ENCODE measurements at regions not wholly inside any gene's neighbourhood (a gene's known extent, or its start where the extent isn't known, plus 50 kb on each side); places are given as distances from the start of the nearest gene placed in this dataset.

DNA sequence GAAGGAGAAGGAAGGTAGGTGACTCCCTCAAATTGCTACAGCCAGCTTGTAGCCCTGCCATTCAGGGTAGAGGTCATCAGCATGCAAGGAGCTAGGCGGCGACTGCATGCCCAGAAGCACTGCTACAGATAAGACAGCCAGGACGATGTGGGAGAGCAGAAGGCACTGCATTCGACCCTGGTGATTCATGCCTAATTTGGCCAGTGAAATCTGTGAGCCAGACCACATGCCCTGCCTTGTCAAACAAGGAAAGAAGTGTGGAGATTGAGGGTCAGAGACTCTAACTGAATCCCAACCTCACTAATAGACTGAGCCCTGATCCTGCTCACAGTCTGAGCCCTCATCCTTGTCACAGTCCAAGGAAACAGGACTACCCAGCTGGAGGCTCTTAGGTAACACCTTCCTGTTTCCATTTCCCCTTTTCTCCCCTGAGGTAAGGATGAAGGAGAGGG lies 86.6 kb downstream of the LINGO1 start (continued):
- TF ChIP-seq ZNF134 (CRISPR knock-in tag; conservative IDR thresholded peaks at IDR 0.05) (no peak), GTF2A2 (tag; IDR thresholded peaks at IDR 0.05) (no peak), XRCC3 (IDR thresholded peaks at IDR 0.05) (no peak), ZFP1 (CRISPR knock-in tag; IDR thresholded peaks at IDR 0.05) (no peak), RBM25 (IDR thresholded peaks at IDR 0.05; ENCODE audit: low read depth, low read length, severe bottlenecking) (no peak), TRIM28 (IDR thresholded peaks at IDR 0.05) (no peak), NR2C1 (IDR thresholded peaks at IDR 0.05) (no peak), NR2C1 (tag; IDR thresholded peaks at IDR 0.05) (no peak), RBM17 (IDR thresholded peaks at IDR 0.05; ENCODE audit: borderline replicate concordance, low read depth, low read length) (no peak), GTF2E2 (tag; IDR thresholded peaks at IDR 0.05) (no peak), PPARD (CRISPR knock-in tag; IDR thresholded peaks at IDR 0.05) (no peak), DIDO1 (tag; IDR thresholded peaks at IDR 0.05; ENCODE audit: low read depth) (no peak), TCF3 (CRISPR knock-in tag; IDR thresholded peaks at IDR 0.05) (peak; percentile 72), GATAD2A (IDR thresholded peaks at IDR 0.05) (no peak), BRD9 (IDR thresholded peaks at IDR 0.05; ENCODE audit: low read depth, partially characterized antibody) (no peak), ZNF184 (CRISPR knock-in tag; IDR thresholded peaks at IDR 0.05) (no peak), RCOR1 (IDR thresholded peaks at IDR 0.05; ENCODE audit: borderline replicate concordance in 1 of 2, low read depth in 2 of 2, low read length in 2 of 2) (peak; percentile 73 to 93; a peak in 3 of 4 replicates), EP400 (IDR thresholded peaks at IDR 0.05) (no peak)
- TF ChIP-seq, protein P1, sequence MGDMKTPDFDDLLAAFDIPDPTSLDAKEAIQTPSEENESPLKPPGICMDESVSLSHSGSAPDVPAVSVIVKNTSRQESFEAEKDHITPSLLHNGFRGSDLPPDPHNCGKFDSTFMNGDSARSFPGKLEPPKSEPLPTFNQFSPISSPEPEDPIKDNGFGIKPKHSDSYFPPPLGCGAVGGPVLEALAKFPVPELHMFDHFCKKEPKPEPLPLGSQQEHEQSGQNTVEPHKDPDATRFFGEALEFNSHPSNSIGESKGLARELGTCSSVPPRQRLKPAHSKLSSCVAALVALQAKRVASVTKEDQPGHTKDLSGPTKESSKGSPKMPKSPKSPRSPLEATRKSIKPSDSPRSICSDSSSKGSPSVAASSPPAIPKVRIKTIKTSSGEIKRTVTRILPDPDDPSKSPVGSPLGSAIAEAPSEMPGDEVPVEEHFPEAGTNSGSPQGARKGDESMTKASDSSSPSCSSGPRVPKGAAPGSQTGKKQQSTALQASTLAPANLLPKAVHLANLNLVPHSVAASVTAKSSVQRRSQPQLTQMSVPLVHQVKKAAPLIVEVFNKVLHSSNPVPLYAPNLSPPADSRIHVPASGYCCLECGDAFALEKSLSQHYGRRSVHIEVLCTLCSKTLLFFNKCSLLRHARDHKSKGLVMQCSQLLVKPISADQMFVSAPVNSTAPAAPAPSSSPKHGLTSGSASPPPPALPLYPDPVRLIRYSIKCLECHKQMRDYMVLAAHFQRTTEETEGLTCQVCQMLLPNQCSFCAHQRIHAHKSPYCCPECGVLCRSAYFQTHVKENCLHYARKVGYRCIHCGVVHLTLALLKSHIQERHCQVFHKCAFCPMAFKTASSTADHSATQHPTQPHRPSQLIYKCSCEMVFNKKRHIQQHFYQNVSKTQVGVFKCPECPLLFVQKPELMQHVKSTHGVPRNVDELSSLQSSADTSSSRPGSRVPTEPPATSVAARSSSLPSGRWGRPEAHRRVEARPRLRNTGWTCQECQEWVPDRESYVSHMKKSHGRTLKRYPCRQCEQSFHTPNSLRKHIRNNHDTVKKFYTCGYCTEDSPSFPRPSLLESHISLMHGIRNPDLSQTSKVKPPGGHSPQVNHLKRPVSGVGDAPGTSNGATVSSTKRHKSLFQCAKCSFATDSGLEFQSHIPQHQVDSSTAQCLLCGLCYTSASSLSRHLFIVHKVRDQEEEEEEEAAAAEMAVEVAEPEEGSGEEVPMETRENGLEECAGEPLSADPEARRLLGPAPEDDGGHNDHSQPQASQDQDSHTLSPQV (IDR thresholded peaks at IDR 0.05) = no peak
- TF ChIP-seq, protein P2, sequence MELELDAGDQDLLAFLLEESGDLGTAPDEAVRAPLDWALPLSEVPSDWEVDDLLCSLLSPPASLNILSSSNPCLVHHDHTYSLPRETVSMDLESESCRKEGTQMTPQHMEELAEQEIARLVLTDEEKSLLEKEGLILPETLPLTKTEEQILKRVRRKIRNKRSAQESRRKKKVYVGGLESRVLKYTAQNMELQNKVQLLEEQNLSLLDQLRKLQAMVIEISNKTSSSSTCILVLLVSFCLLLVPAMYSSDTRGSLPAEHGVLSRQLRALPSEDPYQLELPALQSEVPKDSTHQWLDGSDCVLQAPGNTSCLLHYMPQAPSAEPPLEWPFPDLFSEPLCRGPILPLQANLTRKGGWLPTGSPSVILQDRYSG (tag; conservative IDR thresholded peaks at IDR 0.05; ENCODE audit: low read depth) = no peak
- TF ChIP-seq, protein P3, sequence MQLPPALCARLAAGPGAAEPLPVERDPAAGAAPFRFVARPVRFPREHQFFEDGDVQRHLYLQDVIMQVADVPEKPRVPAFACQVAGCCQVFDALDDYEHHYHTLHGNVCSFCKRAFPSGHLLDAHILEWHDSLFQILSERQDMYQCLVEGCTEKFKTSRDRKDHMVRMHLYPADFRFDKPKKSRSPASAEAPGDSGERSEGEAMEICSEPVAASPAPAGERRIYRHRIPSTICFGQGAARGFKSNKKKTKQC (CRISPR knock-in tag; IDR thresholded peaks at IDR 0.05) = no peak
- TF ChIP-seq, protein P4, sequence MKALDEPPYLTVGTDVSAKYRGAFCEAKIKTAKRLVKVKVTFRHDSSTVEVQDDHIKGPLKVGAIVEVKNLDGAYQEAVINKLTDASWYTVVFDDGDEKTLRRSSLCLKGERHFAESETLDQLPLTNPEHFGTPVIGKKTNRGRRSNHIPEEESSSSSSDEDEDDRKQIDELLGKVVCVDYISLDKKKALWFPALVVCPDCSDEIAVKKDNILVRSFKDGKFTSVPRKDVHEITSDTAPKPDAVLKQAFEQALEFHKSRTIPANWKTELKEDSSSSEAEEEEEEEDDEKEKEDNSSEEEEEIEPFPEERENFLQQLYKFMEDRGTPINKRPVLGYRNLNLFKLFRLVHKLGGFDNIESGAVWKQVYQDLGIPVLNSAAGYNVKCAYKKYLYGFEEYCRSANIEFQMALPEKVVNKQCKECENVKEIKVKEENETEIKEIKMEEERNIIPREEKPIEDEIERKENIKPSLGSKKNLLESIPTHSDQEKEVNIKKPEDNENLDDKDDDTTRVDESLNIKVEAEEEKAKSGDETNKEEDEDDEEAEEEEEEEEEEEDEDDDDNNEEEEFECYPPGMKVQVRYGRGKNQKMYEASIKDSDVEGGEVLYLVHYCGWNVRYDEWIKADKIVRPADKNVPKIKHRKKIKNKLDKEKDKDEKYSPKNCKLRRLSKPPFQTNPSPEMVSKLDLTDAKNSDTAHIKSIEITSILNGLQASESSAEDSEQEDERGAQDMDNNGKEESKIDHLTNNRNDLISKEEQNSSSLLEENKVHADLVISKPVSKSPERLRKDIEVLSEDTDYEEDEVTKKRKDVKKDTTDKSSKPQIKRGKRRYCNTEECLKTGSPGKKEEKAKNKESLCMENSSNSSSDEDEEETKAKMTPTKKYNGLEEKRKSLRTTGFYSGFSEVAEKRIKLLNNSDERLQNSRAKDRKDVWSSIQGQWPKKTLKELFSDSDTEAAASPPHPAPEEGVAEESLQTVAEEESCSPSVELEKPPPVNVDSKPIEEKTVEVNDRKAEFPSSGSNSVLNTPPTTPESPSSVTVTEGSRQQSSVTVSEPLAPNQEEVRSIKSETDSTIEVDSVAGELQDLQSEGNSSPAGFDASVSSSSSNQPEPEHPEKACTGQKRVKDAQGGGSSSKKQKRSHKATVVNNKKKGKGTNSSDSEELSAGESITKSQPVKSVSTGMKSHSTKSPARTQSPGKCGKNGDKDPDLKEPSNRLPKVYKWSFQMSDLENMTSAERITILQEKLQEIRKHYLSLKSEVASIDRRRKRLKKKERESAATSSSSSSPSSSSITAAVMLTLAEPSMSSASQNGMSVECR (CRISPR knock-in tag; IDR thresholded peaks at IDR 0.05) = no peak

Data from K562 (cell line).